Ishikawa (cell line): ENCODE measurements at regions not wholly inside any gene's neighbourhood (a gene's known extent, or its start where the extent isn't known, plus 50 kb on each side); places are given as distances from the start of the nearest gene placed in this dataset.

Source experiments
- EGR1 ChIP-seq: IDR thresholded peaks from 2 replicates; pipeline ENCODE4 v1.6.1; 2012
- EP300 ChIP-seq: IDR thresholded peaks from 2 replicates; pipeline ENCODE4 v1.6.1; 2012; ENCODE audit warnings: borderline replicate concordance
- RAD21 ChIP-seq: IDR thresholded peaks from 2 replicates; pipeline ENCODE4 v1.6.1; 2012; ENCODE audit warnings: low read depth
- REST ChIP-seq: IDR thresholded peaks from 2 replicates; pipeline ENCODE4 v1.6.1; 2012; ENCODE audit warnings: low read depth, mild to moderate bottlenecking
- TAF1 ChIP-seq: IDR thresholded peaks from 2 replicates; pipeline ENCODE4 v1.6.1; 2012; ENCODE audit warnings: low read depth, mild to moderate bottlenecking
- TCF12 ChIP-seq: IDR thresholded peaks from 2 replicates; pipeline ENCODE4 v1.6.1; 2012; ENCODE audit warnings: low read depth
- USF1 ChIP-seq: IDR thresholded peaks from 2 replicates; pipeline ENCODE4 v1.6.1; 2012
- ZBTB7A ChIP-seq: IDR thresholded peaks from 2 replicates; pipeline ENCODE4 v1.6.1; 2012; ENCODE audit warnings: low read depth

DNA sequence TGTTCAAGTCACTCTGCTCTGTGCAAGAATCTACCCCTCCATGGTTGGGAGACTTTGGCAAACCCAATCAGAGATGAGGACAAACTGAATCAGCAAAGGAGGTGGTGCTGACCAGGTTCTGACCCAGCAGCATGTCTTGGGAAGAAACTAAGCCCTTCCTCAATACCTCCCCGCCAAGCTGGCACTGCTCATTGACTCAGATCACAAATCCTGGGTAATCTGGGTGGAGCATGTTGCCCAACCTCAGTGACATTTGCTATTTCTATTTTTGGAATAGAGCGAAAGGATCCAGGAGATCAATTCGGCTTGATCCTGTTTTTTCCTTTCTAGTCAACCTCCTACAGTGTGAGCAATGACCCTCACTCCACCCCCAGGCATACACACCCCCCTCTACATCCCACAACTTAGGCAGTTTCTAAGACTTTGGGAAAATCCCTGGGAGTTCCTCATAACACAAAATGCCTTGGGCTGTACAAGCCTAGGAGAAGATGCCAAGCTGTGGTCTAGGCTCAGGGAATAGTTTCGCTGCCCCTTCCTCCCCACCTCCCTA lies 166.8 kb upstream of the KCNJ6 start:
- TF ChIP-seq REST (no peak), ZBTB7A (no peak), EGR1 (no peak), RAD21 (no peak), TCF12 (no peak), TAF1 (no peak), EP300 (no peak), USF1 (no peak)
